Fibroblast of pulmonary artery (primary cell): ENCODE measurements at regions not wholly inside any gene's neighbourhood (a gene's known extent, or its start where the extent isn't known, plus 50 kb on each side); places are given as distances from the start of the nearest gene placed in this dataset.

Source experiments
- DNase-seq: peaks from one replicate; pipeline ENCODE4 v3.0.0-alpha.2; 2010; ENCODE audit warnings: low read depth
- H3K4me3 ChIP-seq: replicated peaks from 2 replicates; pipeline ENCODE4 v1.5.1; 2011; ENCODE audit warnings: low read depth, mild to moderate bottlenecking, control low read depth, low read length, moderate library complexity
- TF ChIP-seq, protein P1 (sequence below): IDR thresholded peaks from 2 replicates; pipeline ENCODE4 v1.5.1; 2011; ENCODE audit warnings: mild to moderate bottlenecking, control low read depth, low read length, inconsistent platforms; ENCODE audit errors: missing control alignments

DNA sequence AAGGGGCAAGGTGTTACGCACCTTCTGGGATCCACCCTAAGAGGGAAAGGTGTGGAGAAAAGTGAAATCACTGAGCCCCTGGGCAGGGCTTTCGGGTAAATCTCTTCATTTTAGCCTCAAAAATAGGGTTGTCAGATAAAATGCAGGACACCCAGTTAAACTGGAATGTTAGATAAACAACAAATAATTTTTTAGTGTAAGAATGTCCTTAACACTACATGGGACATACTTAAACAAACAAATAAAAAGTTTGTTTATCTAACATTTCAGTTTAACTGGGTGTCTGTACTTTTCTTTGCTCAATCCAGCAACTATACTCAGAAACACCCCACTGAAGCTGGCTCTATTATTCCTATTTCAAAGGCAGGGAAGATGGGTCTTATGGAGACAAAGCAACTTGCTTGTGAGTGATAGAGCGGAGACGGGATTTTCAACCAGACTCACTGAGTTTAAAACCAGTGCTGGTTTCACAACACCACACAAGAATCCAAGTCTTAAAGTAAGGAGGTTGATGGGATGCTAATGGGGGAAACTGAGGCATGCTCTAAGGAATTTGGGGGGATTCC, 144.8 kb upstream of the RBPJ start:
- DNase-seq = no peak

DNA sequence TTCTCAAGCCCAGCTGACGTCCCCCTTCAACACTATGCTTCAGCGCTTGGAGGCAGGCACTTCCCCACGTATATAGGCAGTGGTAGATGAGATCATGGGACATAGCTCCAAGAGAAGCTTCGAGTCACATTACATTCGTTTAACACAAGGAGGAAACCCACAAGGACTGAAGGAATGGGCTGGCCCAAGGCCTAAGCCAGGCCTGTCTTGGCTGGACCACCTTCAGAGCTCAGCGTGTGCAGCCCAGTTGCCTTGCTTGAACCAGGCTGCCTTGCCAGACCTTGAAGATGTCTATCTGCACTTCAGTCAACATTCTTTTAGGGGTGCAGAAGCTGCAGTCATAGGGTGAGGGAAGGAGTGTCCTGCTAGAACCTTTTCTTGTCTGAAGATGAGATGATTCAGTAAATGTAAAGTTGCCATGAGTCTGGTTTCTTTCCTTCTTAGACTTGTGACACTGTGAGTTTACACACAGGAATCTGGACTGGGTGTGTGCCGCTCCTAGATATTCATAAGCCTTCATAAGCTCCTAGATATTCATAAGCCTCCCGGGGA, 144.1 kb upstream of the RBPJ start:
- TF ChIP-seq, protein P1, sequence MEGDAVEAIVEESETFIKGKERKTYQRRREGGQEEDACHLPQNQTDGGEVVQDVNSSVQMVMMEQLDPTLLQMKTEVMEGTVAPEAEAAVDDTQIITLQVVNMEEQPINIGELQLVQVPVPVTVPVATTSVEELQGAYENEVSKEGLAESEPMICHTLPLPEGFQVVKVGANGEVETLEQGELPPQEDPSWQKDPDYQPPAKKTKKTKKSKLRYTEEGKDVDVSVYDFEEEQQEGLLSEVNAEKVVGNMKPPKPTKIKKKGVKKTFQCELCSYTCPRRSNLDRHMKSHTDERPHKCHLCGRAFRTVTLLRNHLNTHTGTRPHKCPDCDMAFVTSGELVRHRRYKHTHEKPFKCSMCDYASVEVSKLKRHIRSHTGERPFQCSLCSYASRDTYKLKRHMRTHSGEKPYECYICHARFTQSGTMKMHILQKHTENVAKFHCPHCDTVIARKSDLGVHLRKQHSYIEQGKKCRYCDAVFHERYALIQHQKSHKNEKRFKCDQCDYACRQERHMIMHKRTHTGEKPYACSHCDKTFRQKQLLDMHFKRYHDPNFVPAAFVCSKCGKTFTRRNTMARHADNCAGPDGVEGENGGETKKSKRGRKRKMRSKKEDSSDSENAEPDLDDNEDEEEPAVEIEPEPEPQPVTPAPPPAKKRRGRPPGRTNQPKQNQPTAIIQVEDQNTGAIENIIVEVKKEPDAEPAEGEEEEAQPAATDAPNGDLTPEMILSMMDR = no peak
- DNase-seq = peak; percentile 56
- no peak overlapping the region for H3K4me3 ChIP-seq

More for the DNA sequence above, 144.8 kb upstream of the RBPJ start:
- no peak overlapping the region for H3K4me3 ChIP-seq
- TF ChIP-seq, protein P1 = no peak

- TF ChIP-seq, protein P1 = no peak
- no peak overlapping the region for H3K4me3 ChIP-seq
- no peak for DNase-seq
Observed at GRCh38 chr4:26178854-26179253, 142.0 kb upstream of the RBPJ start.

GRCh38 chr4:26179316-26179760, 141.5 kb upstream of the RBPJ start:
- no peak for DNase-seq
- no peak overlapping the region for H3K4me3 ChIP-seq
- TF ChIP-seq, protein P1 = no peak

DNA sequence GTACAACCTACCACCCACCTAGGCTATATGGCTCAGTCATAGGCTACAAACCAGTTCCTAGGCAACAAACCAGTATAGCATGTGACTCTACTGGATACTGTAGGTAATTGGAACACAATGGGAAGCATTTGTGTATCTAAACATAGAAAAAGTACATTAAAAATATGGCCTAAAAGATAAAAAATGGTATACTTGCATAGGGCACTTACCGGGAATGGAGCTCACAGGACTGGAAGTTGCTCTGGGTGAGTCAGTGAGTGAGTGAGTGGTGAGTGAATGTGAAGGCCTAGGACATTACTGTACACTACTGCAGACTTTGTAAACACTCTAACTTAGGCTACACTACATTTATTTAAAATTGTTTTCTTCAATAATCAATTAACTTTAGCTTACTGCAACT, 139.2 kb upstream of the RBPJ start:
- H3K4me3 ChIP-seq = no peak overlapping the region
- DNase-seq = no peak
- TF ChIP-seq, protein P1 = no peak

- no peak overlapping the region for H3K4me3 ChIP-seq
- TF ChIP-seq, protein P1 = no peak
- DNase-seq = no peak
Observed at GRCh38 chr4:26183017-26183416, 137.8 kb upstream of the RBPJ start.

DNA sequence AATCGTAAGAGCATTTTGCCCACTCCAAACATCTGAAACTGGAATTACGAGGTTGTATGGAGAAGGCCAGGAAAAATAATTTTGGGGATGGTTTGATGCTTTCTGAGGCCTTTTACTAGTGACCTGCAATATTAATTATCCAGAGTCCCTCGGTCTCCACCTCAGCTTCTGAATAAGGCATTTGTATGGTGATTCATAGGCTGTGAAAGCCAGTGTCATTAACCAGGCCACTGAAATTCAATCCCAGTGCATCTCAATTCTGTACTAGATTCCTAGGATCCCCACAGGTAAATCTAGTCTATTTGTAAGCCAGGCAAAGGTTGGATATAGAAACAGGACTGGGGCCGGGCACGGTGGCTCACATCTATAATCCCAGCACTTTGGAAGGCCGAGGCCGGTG, 135.4 kb upstream of the RBPJ start:
- TF ChIP-seq, protein P1 = no peak

More for the DNA sequence above, 135.4 kb upstream of the RBPJ start:
- no peak for DNase-seq
- H3K4me3 ChIP-seq = no peak overlapping the region
